IMR-90 (cell line): ENCODE measurements at regions not wholly inside any gene's neighbourhood (a gene's known extent, or its start where the extent isn't known, plus 50 kb on each side); places are given as distances from the start of the nearest gene placed in this dataset.

Source experiments
- ATAC-seq: fragments of 200-7000 bp; cut with Tn5 transposase; 2 replicates; pipeline ENCODE4 v1.9.1; 2020; ENCODE audit warnings: low read depth, mild to moderate bottlenecking, moderate library complexity
- BruUV-seq: library from RNA; stranded (reverse); fragments of 400-500 nt; replicated peaks from 2 replicates; lab custom pipeline; 2021; lab: Mats Ljungman, UMichigan
- CTCF ChIA-PET: fragments of 300-600 bp; formaldehyde crosslinking; extraction: SDS; loops from one replicate; lab custom pipeline; 2021; ENCODE audit warnings: antibody characterized with exemption; lab: Yijun Ruan, JAX
- POLR2A ChIA-PET: fragments of 300-600 bp; sonication (Branson Sonifier 250); formaldehyde crosslinking; loops from one replicate; lab custom pipeline; 2022; ENCODE audit warnings: antibody characterized with exemption; ENCODE audit not compliant: unreplicated experiment; lab: Charles Lee
- DNase-seq: peaks from one replicate; pipeline ENCODE4 v3.0.0; 2013
- H2AFZ ChIP-seq: replicated peaks from 2 replicates; pipeline ENCODE3; 2013; ENCODE audit warnings: low read length, mild to moderate bottlenecking; ENCODE audit not compliant: poor library complexity
- H2AK5ac ChIP-seq: 2 replicates; pipeline ENCODE4 v1.6.1; 2013; ENCODE audit warnings: low read depth, low read length, inconsistent platforms
- H2AK9ac ChIP-seq: replicated peaks from 2 replicates; pipeline ENCODE3; 2013; ENCODE audit warnings: mild to moderate bottlenecking, low read depth, low read length, moderate library complexity; ENCODE audit not compliant: poor library complexity
- H2BK120ac ChIP-seq: 2 replicates; pipeline ENCODE4 v1.6.1; 2013; ENCODE audit warnings: low read depth, low read length, inconsistent platforms
- H2BK15ac ChIP-seq: 3 replicates; pipeline ENCODE4 v1.6.1; 2013; ENCODE audit warnings: low read depth, low read length, inconsistent platforms
- H2BK20ac ChIP-seq: 2 replicates; pipeline ENCODE4 v1.6.1; 2013; ENCODE audit warnings: low read depth, mild to moderate bottlenecking, inconsistent platforms, low read length, moderate library complexity
- H2BK5ac ChIP-seq: 2 replicates; pipeline ENCODE4 v1.6.1; 2013; ENCODE audit warnings: mild to moderate bottlenecking, low read depth, low read length, inconsistent platforms; ENCODE audit not compliant: poor library complexity, severe bottlenecking
- H3K14ac ChIP-seq: replicated peaks from 2 replicates; pipeline ENCODE4 v1.6.1; 2013; ENCODE audit warnings: low read depth, low read length, inconsistent platforms
- H3K18ac ChIP-seq: 2 replicates; pipeline ENCODE4 v1.6.1; 2013; ENCODE audit warnings: low read depth, low read length, control low read depth
- H3K23ac ChIP-seq: 2 replicates; pipeline ENCODE4 v1.6.1; 2013; ENCODE audit warnings: low read depth, low read length, inconsistent platforms
- H3K27ac ChIP-seq: 2 replicates; pipeline ENCODE4 v1.5.1; 2013; ENCODE audit warnings: mild to moderate bottlenecking, control low read depth, low read length; ENCODE audit not compliant: insufficient read depth
- H3K27me3 ChIP-seq: 2 replicates; pipeline ENCODE4 v1.6.1; 2013; ENCODE audit warnings: low read length; ENCODE audit not compliant: control insufficient read depth, insufficient read depth
- H3K36me3 ChIP-seq: 2 replicates; pipeline ENCODE4 v1.6.1; 2013; ENCODE audit warnings: low read length, mixed read lengths; ENCODE audit not compliant: control insufficient read depth, insufficient read depth
- H3K4ac ChIP-seq: 2 replicates; pipeline ENCODE4 v1.6.1; 2013; ENCODE audit warnings: low read depth, low read length, inconsistent platforms
- H3K4me1 ChIP-seq: 2 replicates; pipeline ENCODE4 v1.6.1; 2013; ENCODE audit warnings: low read length, mixed read lengths; ENCODE audit not compliant: control insufficient read depth, insufficient read depth
- H3K4me2 ChIP-seq: 2 replicates; pipeline ENCODE4 v1.6.1; 2013; ENCODE audit warnings: low read depth, mild to moderate bottlenecking, control low read depth, low read length, moderate library complexity
- H3K4me3 ChIP-seq: 2 replicates; pipeline ENCODE4 v1.5.1; 2013; ENCODE audit warnings: low read depth, mild to moderate bottlenecking, control low read depth, low read length, moderate library complexity; ENCODE audit not compliant: insufficient read depth
- H3K56ac ChIP-seq: 2 replicates; pipeline ENCODE4 v1.6.1; 2013; ENCODE audit warnings: low read length, inconsistent platforms; ENCODE audit not compliant: insufficient read depth; ENCODE audit errors: extremely low read depth
- H3K79me1 ChIP-seq, 2 experiments: 2 replicates each; pipeline ENCODE4 v1.6.1; 2013; ENCODE audit warnings: low read length in 2 of 2, inconsistent platforms in 1 of 2, low read depth in 1 of 2
- H3K9ac ChIP-seq: 2 replicates; pipeline ENCODE4 v1.6.1; 2013; ENCODE audit warnings: low read depth, low read length, control low read depth
- H3K9me1 ChIP-seq: 2 replicates; pipeline ENCODE4 v1.6.1; 2013; ENCODE audit warnings: low read length, inconsistent platforms; ENCODE audit not compliant: insufficient read depth
- H3K9me3 ChIP-seq: 2 replicates; pipeline ENCODE4 v1.6.1; 2013; ENCODE audit warnings: low read length; ENCODE audit not compliant: control insufficient read depth, insufficient read depth
- H4K20me1 ChIP-seq: 2 replicates; pipeline ENCODE4 v1.6.1; 2013; ENCODE audit warnings: low read length, inconsistent platforms; ENCODE audit not compliant: insufficient read depth
- H4K5ac ChIP-seq: 2 replicates; pipeline ENCODE4 v1.6.1; 2013; ENCODE audit warnings: mild to moderate bottlenecking, low read depth, low read length, control low read depth
- H4K8ac ChIP-seq, 2 experiments: 2 replicates each; pipeline ENCODE4 v1.6.1; 2013; ENCODE audit warnings: low read depth in 2 of 2, low read length in 2 of 2, control low read depth in 1 of 2, inconsistent platforms in 1 of 2
- H4K91ac ChIP-seq: 2 replicates; pipeline ENCODE4 v1.6.1; 2013; ENCODE audit warnings: low read depth, low read length, inconsistent platforms; ENCODE audit not compliant: insufficient read depth
- BHLHE40 ChIP-seq: fragments of 150-350 bp; IDR thresholded peaks from 2 replicates; pipeline ENCODE4 v1.6.1; 2016; ENCODE audit warnings: mild to moderate bottlenecking, low read depth, low read length
- CHD1 ChIP-seq: IDR thresholded peaks from 2 replicates; pipeline ENCODE4 v1.6.1; 2012; ENCODE audit warnings: low read depth, low read length, improper control_type of control experiment
- CTCF ChIP-seq: conservative IDR thresholded peaks from 2 replicates; pipeline ENCODE4 v1.5.1; 2012; ENCODE audit warnings: mild to moderate bottlenecking, low read depth, low read length, improper control_type of control experiment
- ELK1 ChIP-seq: fragments of 150-350 bp; IDR thresholded peaks from 2 replicates; pipeline ENCODE4 v1.6.1; 2016; ENCODE audit warnings: low read depth, mild to moderate bottlenecking, low read length, moderate library complexity, borderline replicate concordance
- MAFK ChIP-seq: IDR thresholded peaks from 2 replicates; pipeline ENCODE4 v1.6.1; 2012; ENCODE audit warnings: low read depth, low read length, improper control_type of control experiment
- MAZ ChIP-seq: IDR thresholded peaks from 2 replicates; pipeline ENCODE4 v1.6.1; 2012; ENCODE audit warnings: low read depth, mild to moderate bottlenecking, low read length, improper control_type of control experiment, moderate library complexity, borderline replicate concordance
- MXI1 ChIP-seq: IDR thresholded peaks from 2 replicates; pipeline ENCODE4 v1.6.1; 2012; ENCODE audit warnings: low read depth, mild to moderate bottlenecking, low read length, moderate library complexity, borderline replicate concordance
- NFE2L2 ChIP-seq: fragments of 150-350 bp; IDR thresholded peaks from 2 replicates; pipeline ENCODE4 v1.6.1; 2016; ENCODE audit warnings: low read depth, mild to moderate bottlenecking, low read length
- RAD21 ChIP-seq: IDR thresholded peaks from 2 replicates; pipeline ENCODE4 v1.6.1; 2012; ENCODE audit warnings: low read length, improper control_type of control experiment
- RCOR1 ChIP-seq: IDR thresholded peaks from 2 replicates; pipeline ENCODE4 v1.6.1; 2012; ENCODE audit warnings: mild to moderate bottlenecking, low read length, improper control_type of control experiment; ENCODE audit not compliant: insufficient replicate concordance
- RFX5 ChIP-seq: IDR thresholded peaks from 2 replicates; pipeline ENCODE4 v1.8.0; 2012; ENCODE audit warnings: low read depth, mild to moderate bottlenecking, low read length, moderate library complexity
- SMC3 ChIP-seq: fragments of 150-350 bp; IDR thresholded peaks from 2 replicates; pipeline ENCODE4 v1.6.1; 2016; ENCODE audit warnings: low read depth, mild to moderate bottlenecking, antibody characterized with exemption, low read length, moderate library complexity
- USF2 ChIP-seq: fragments of 150-350 bp; IDR thresholded peaks from 2 replicates; pipeline ENCODE4 v1.6.1; 2017; ENCODE audit warnings: mild to moderate bottlenecking, antibody characterized with exemption, low read length, low read depth
- WGBS, 2 experiments: methylation state at CpG; one replicate each; pipeline versions ENCODE4 v1.1.5 to v1.1.7; 2013; ENCODE audit warnings: missing lambda C conversion rate in 2 of 2; ENCODE audit not compliant: insufficient read length in 1 of 2; ENCODE audit errors: extremely low coverage in 2 of 2; 5-methylcytosine and 5-hydroxymethylcytosine counted together
- dilution Hi-C: fragments of 300-500 bp; cut with HindIII; formaldehyde crosslinking; loops from one replicate; pipeline ENCODE4 v1.14.3; 2018; ENCODE audit warnings: low sequenced_read_pairs; ENCODE audit not compliant: unreplicated experiment
- in situ Hi-C: fragments of 300-500 bp; cut with MboI; formaldehyde crosslinking; loops from 3 replicates; pipeline ENCODE4 v1.14.3; 2019; ENCODE audit warnings: low sequenced_read_pairs, inconsistent platforms, mixed read lengths
- intact Hi-C: fragments of 100-400 bp; cut with micrococcal nuclease; formaldehyde crosslinking; loops from 2 replicates; pipeline ENCODE4 v1.10.0; 2022

GRCh38 chr18:70643812-70644211, 355.0 kb downstream of the SOCS6 start:
- ATAC-seq (no peak), DNase-seq (no peak)
- Histone ChIP-seq H3K27ac (no peak overlapping the region), H3K14ac (no peak overlapping the region), H3K27me3 (no peaks in the 10 kb centered on the region), H3K4me2 (no peak overlapping the region), H4K5ac (no peak overlapping the region), H3K18ac (no peak overlapping the region), H4K20me1 (no peaks in the 10 kb centered on the region), H3K9me1 (no peaks in the 10 kb centered on the region), H3K36me3 (no peaks in the 10 kb centered on the region), H4K91ac (no peak overlapping the region), H2BK20ac (no peak overlapping the region), H3K56ac (no peak overlapping the region), H2BK15ac (no peak overlapping the region), H3K9me3 (0 out of 2 replicates have a peak, but pooled peaks cover 2% of the 10 kb centered on the region), H2AK5ac (no peak overlapping the region), H2BK5ac (no peak overlapping the region), H4K8ac (no peak overlapping the region), H2BK120ac (no peak overlapping the region), H2AK9ac (no peak overlapping the region), H3K4me3 (no peak overlapping the region), H3K4me1 (no peaks in the 10 kb centered on the region), H3K23ac (no peak overlapping the region), H3K79me1 (no peaks in the 10 kb centered on the region), H3K4ac (no peak overlapping the region), H3K9ac (no peak overlapping the region), H2AFZ (no peak overlapping the region)
- dilution Hi-C loops: no loop called here
- TF ChIP-seq MXI1 (no peak), SMC3 (no peak), RCOR1 (no peak), RAD21 (no peak), RFX5 (no peak), MAZ (no peak), ELK1 (no peak), USF2 (no peak), BHLHE40 (no peak), NFE2L2 (no peak), CTCF (no peak), CHD1 (no peak), MAFK (no peak)
- WGBS, 2 experiments: no CpG with 5 or more reads among the region's 1 CpG
- in situ Hi-C loops: no loop called here
- no TSS peak for BruUV-seq
- POLR2A ChIA-PET: no interaction called here
- CTCF ChIA-PET: no interaction called here
- intact Hi-C loops: no loop called here
